Fibroblast of mammary gland (primary cell): ENCODE measurements at regions not wholly inside any gene's neighbourhood (a gene's known extent, or its start where the extent isn't known, plus 50 kb on each side); places are given as distances from the start of the nearest gene placed in this dataset.

ENCODE experiments used
- DNase-seq: peaks from one replicate; pipeline ENCODE4 v3.0.0-alpha.2; 2010; ENCODE audit warnings: low read depth
- H3K4me3 ChIP-seq: 2 replicates; pipeline ENCODE4 v1.5.1; 2011; ENCODE audit warnings: low read depth, mild to moderate bottlenecking, low read length, moderate library complexity; ENCODE audit not compliant: control insufficient read depth
- CTCF ChIP-seq: conservative IDR thresholded peaks from 2 replicates; pipeline ENCODE4 v1.5.1; 2011; ENCODE audit warnings: low read depth, low read length, inconsistent platforms; ENCODE audit not compliant: control insufficient read depth, insufficient read depth

DNA sequence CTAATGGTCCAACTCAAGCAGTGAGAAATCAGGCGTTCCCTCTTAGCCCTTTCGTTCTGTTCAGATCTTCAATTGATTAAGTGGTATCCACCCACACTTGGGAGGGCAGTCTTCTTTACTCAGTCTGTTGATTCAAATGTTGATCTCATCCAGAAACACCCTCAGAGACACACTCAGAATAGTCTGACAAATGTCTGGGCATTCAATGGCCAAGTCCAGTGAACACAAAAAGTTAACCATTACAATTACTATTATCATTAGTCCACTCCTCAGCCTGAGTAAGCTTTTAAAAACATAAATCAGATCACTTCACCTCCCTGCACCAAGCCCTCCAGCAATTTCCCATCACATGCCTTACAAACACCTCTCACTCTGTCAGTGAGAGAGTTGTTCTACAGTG, 423.2 kb downstream of the RFPL4B start:
- no peak for TF ChIP-seq CTCF
- no peak for DNase-seq
- H3K4me3 ChIP-seq, result no peak overlapping the region

DNA sequence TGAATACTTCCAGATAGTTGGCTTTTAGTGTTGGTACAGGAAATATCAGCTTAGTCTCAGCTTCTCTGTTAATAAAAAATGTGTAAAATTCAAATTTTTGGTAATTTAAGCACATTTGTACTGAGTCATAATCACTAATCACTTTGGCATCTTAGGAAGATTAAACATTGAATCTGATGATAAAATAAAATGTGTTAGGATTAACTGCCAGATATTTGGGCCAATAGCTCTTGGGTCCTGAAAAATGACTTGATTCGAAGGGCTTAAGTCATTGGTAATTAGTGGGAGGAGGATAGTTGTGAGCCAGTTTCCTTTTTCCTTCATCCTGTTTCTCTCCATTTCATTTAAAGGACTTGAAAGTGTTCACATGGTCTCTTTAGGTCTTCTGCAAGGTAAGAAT, 426.1 kb downstream of the RFPL4B start:
- DNase-seq, result peak; percentile 20
- no peak for TF ChIP-seq CTCF

GRCh38 chr6:112774319-112774718, 427.2 kb downstream of the RFPL4B start:
- TF ChIP-seq CTCF, result no peak
- no peak overlapping the region for H3K4me3 ChIP-seq

More for the DNA sequence above, 426.1 kb downstream of the RFPL4B start:
- H3K4me3 ChIP-seq, result no peak overlapping the region

DNA sequence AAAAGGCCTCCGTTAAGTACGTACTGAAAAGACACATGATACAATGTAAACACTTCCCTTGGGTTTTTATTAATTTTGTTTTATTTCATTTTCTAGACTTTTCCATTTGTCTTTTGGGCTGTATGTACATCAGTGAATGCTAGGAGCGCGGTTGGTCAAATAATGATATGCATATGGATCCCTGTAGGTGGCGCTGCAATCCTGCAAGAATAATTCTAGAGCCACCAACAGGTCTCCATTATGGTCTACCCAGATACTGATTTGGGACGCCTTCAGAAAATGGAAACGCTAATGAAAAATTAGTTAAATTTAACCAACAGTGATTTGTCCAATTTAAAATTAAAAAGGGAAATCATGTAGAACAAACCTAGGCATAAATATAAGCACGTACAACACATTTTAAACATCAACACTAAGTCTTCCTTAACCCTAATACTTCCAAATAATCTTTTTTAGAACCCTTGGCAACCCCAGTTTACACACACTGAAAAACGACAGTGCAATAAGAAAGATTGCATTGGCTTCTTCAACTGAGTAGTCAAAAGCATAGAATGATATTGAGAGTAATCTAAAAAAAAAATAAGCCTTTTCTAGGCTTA, 433.5 kb downstream of the RFPL4B start:
- TF ChIP-seq CTCF, result peak; percentile 73
- peak; percentile 85 for DNase-seq
- no peak overlapping the region for H3K4me3 ChIP-seq

More at GRCh38 chr6:112774319-112774718, 427.2 kb downstream of the RFPL4B start:
- DNase-seq, result no peak

DNA sequence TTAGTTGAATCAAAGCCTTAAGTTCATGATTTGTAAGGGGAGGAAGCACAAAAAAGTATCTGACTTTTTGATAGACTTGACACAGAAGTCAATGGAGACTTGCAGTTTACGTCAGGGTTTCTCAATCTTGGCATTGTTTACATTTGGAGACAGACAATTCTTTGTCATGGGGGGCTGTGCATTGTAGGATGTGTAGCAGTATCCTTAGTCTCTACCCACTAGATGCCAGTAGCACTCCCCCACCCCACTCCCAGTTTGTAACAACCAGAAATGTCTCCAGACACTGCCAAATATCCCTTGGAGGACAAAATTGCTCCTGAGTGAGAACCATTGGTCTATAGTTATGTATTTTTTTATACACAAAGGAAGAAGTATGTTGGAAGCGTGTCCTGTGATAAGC, 434.1 kb downstream of the RFPL4B start:
- peak; percentile 33 for DNase-seq
- TF ChIP-seq CTCF, result no peak
- H3K4me3 ChIP-seq, result no peak overlapping the region

GRCh38 chr6:112785408-112785807, 438.3 kb downstream of the RFPL4B start:
- no peak for DNase-seq
- no peak for TF ChIP-seq CTCF
- H3K4me3 ChIP-seq, result no peak overlapping the region

- no peak overlapping the region for H3K4me3 ChIP-seq
- TF ChIP-seq CTCF, result no peak
- no peak for DNase-seq
These were observed 439.7 kb downstream of the RFPL4B start for GRCh38 chr6:112786801-112787200.
